ENCODE measurements at regions not wholly inside any gene's neighbourhood (a gene's known extent, or its start where the extent isn't known, plus 50 kb on each side); places are given as distances from the start of the nearest gene placed in this dataset.

DNA sequence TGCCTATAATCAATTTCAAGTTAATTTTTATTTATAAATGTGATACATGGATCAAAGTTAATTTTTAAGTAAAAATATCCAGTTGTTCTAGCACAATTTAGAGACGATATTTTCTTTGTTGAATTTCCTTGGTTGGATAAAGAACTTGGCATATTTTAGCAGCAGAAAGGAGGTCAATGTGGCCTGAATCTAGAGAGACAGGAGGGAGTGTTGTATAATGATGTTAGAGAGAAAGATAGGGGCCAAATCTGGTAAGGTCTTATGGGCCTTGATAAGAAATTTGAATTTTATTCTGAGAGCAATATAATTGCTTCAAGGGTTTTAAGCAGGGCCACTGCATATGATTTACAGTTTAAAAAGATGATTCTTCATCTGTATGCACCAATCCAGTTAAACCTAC is 79.4 kb upstream of the OGFRL1 start:
- TF ChIP-seq, protein P1, sequence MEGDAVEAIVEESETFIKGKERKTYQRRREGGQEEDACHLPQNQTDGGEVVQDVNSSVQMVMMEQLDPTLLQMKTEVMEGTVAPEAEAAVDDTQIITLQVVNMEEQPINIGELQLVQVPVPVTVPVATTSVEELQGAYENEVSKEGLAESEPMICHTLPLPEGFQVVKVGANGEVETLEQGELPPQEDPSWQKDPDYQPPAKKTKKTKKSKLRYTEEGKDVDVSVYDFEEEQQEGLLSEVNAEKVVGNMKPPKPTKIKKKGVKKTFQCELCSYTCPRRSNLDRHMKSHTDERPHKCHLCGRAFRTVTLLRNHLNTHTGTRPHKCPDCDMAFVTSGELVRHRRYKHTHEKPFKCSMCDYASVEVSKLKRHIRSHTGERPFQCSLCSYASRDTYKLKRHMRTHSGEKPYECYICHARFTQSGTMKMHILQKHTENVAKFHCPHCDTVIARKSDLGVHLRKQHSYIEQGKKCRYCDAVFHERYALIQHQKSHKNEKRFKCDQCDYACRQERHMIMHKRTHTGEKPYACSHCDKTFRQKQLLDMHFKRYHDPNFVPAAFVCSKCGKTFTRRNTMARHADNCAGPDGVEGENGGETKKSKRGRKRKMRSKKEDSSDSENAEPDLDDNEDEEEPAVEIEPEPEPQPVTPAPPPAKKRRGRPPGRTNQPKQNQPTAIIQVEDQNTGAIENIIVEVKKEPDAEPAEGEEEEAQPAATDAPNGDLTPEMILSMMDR (IDR thresholded peaks at IDR 0.05; ENCODE audit: borderline replicate concordance, extremely low read depth, low read length, poor library complexity, severe bottlenecking), result no peak
- no peak for TF ChIP-seq EZH2 (IDR thresholded peaks at IDR 0.05; ENCODE audit: borderline replicate concordance, low read depth, low read length, severe bottlenecking)

Data from DND-41 (cell line).